SK-N-SH treated with all-trans-retinoic acid at 6 μM for 48 hours (cell line): ENCODE measurements at regions not wholly inside any gene's neighbourhood (a gene's known extent, or its start where the extent isn't known, plus 50 kb on each side); places are given as distances from the start of the nearest gene placed in this dataset.

ENCODE experiments used
- ARNTL ChIP-seq: fragments of 450-650 bp; formaldehyde crosslinking; IDR thresholded peaks from 2 replicates; pipeline ENCODE4 v1.5.0; 2020; ENCODE audit warnings: low read depth, mild to moderate bottlenecking, moderate library complexity, borderline replicate concordance
- GLIS3 ChIP-seq: fragments of 250-450 bp; sonication (Bioruptor Pico); IDR thresholded peaks from 2 replicates; pipeline ENCODE4 v1.5.0; 2020; ENCODE audit warnings: mild to moderate bottlenecking, moderate library complexity
- SNAI2 ChIP-seq: fragments of 250-450 bp; sonication (Bioruptor Pico); IDR thresholded peaks from 2 replicates; pipeline ENCODE4 v1.5.0; 2020; ENCODE audit warnings: mild to moderate bottlenecking, moderate library complexity
- TCF4 ChIP-seq: fragments of 250-450 bp; sonication (Bioruptor Pico); IDR thresholded peaks from 2 replicates; pipeline ENCODE4 v1.8.0; 2021; ENCODE audit warnings: mild to moderate bottlenecking, moderate library complexity, borderline replicate concordance
- ZC3H10 ChIP-seq: fragments of 250-450 bp; sonication (Bioruptor Pico); IDR thresholded peaks from 2 replicates; pipeline ENCODE4 v1.5.1; 2021; ENCODE audit warnings: mild to moderate bottlenecking, moderate library complexity
- ZFP3 ChIP-seq: fragments of 250-450 bp; sonication (Bioruptor Pico); IDR thresholded peaks from 2 replicates; pipeline ENCODE4 v1.5.0; 2020; ENCODE audit warnings: mild to moderate bottlenecking, moderate library complexity
- ZFP30 ChIP-seq: fragments of 450-650 bp; formaldehyde crosslinking; IDR thresholded peaks from 2 replicates; pipeline ENCODE4 v1.5.0; 2022; ENCODE audit warnings: mild to moderate bottlenecking, moderate library complexity
- TF ChIP-seq, protein P1 (sequence below): fragments of 250-450 bp; sonication (Bioruptor Pico); IDR thresholded peaks from 2 replicates; pipeline ENCODE4 v1.5.1; 2020; ENCODE audit warnings: low read depth, mild to moderate bottlenecking, moderate library complexity
- TF ChIP-seq, protein P2 (sequence below): fragments of 250-450 bp; sonication (Bioruptor Pico); IDR thresholded peaks from 2 replicates; pipeline ENCODE4 v1.8.0; 2020; ENCODE audit warnings: mild to moderate bottlenecking, moderate library complexity, borderline replicate concordance

DNA sequence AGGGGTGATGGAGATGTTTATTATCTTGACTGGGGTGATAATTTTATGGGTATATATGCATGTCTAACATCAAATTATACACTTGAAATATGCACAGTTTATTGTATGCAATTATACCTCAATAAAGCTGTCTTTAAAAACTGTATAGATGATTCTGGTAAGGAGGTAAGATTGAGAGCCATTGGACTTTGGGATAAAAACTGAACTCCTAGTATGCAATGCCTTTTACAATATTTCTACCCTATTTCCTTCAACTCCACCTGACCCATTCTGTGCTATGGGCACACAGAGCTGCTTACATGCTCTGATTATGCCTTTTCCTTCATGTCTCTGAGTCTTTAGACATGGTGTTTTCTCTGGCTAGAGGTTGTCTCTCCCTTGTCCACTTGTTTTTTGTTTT is 63.9 kb upstream of the UGP2 start:
- TF ChIP-seq GLIS3 (CRISPR knock-in tag) (no peak), SNAI2 (CRISPR knock-in tag) (no peak), ZFP30 (CRISPR knock-in tag) (no peak), ARNTL (CRISPR knock-in tag) (no peak), ZFP3 (CRISPR knock-in tag) (no peak), TCF4 (CRISPR knock-in tag) (no peak), ZC3H10 (no peak)
- TF ChIP-seq, protein P1, sequence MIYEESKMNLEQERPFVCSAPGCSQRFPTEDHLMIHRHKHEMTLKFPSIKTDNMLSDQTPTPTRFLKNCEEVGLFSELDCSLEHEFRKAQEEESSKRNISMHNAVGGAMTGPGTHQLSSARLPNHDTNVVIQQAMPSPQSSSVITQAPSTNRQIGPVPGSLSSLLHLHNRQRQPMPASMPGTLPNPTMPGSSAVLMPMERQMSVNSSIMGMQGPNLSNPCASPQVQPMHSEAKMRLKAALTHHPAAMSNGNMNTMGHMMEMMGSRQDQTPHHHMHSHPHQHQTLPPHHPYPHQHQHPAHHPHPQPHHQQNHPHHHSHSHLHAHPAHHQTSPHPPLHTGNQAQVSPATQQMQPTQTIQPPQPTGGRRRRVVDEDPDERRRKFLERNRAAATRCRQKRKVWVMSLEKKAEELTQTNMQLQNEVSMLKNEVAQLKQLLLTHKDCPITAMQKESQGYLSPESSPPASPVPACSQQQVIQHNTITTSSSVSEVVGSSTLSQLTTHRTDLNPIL (CRISPR knock-in tag), result no peak
- TF ChIP-seq, protein P2, sequence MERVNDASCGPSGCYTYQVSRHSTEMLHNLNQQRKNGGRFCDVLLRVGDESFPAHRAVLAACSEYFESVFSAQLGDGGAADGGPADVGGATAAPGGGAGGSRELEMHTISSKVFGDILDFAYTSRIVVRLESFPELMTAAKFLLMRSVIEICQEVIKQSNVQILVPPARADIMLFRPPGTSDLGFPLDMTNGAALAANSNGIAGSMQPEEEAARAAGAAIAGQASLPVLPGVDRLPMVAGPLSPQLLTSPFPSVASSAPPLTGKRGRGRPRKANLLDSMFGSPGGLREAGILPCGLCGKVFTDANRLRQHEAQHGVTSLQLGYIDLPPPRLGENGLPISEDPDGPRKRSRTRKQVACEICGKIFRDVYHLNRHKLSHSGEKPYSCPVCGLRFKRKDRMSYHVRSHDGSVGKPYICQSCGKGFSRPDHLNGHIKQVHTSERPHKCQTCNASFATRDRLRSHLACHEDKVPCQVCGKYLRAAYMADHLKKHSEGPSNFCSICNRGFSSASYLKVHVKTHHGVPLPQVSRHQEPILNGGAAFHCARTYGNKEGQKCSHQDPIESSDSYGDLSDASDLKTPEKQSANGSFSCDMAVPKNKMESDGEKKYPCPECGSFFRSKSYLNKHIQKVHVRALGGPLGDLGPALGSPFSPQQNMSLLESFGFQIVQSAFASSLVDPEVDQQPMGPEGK (CRISPR knock-in tag), result no peak
